H1 (cell line): ENCODE measurements at regions not wholly inside any gene's neighbourhood (a gene's known extent, or its start where the extent isn't known, plus 50 kb on each side); places are given as distances from the start of the nearest gene placed in this dataset.

ENCODE experiments used
- JUN ChIP-seq: IDR thresholded peaks from 2 replicates; pipeline ENCODE4 v1.6.1; 2011; ENCODE audit warnings: low read depth, mild to moderate bottlenecking, improper control_type of control experiment, low read length
- RAD21 ChIP-seq, 2 experiments: IDR thresholded peaks in 1 of 2; conservative IDR thresholded peaks in 1 of 2; 2 replicates each; pipeline ENCODE4 v1.6.1; 2011; ENCODE audit warnings: low read depth in 2 of 2, low read length in 2 of 2, improper control_type of control experiment in 1 of 2, inconsistent platforms in 1 of 2, mild to moderate bottlenecking in 1 of 2, moderate library complexity in 1 of 2

DNA sequence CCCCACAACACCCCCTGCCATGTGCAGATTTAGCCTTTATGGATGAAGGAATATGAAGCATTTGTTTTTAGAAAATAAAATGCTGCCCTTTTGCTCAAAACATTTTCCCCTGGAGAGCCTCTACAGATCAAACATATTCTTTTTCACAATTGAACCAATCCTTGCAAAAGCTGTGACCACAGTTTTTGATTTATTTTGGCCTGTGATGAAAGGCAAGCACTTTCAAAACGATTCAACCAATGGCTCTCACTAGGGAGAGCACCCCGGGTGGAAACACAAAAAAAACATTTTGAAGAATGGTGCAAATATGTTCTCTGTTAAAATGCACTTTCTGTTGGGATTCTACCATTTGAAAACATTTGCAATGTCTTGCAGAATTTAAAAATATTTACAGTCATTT lies 476.0 kb upstream of the ONECUT1 start (continued):
- TF ChIP-seq RAD21 (IDR thresholded peaks at IDR 0.05 in 1 of 2, conservative IDR thresholded peaks at IDR 0.05 in 1 of 2; ENCODE audit: low read depth in 2 of 2, low read length in 2 of 2) = no peak
- no peak for TF ChIP-seq JUN
